ENCODE measurements at regions not wholly inside any gene's neighbourhood (a gene's known extent, or its start where the extent isn't known, plus 50 kb on each side); places are given as distances from the start of the nearest gene placed in this dataset.
"Not testable (repeated sequence)": the region's sequence is repeated elsewhere in the genome, so short reads cannot be mapped to it uniquely, and the experiment has no call there.

GRCh38 chr11:90455347-90455920 is 232.6 kb upstream of the CHORDC1 start:
- FAIRE-seq, result not testable (repeated sequence)

GRCh38 chr11:90453525-90453924 is 230.7 kb upstream of the CHORDC1 start:
- FAIRE-seq, result no peak

GRCh38 chr11:90449606-90450005 is 226.8 kb upstream of the CHORDC1 start:
- FAIRE-seq, result no peak

- FAIRE-seq, result no peak
Observed at GRCh38 chr11:90448256-90448655, 225.4 kb upstream of the CHORDC1 start.

- FAIRE-seq, result no peak
Observed at GRCh38 chr11:90447618-90448017, 224.8 kb upstream of the CHORDC1 start.

GRCh38 chr11:90446207-90446606 is 223.4 kb upstream of the CHORDC1 start:
- no peak for FAIRE-seq

GRCh38 chr11:90438069-90438468 is 215.2 kb upstream of the CHORDC1 start:
- no peak for FAIRE-seq

- no peak for FAIRE-seq
Observed at GRCh38 chr11:90434858-90435257, 212.0 kb upstream of the CHORDC1 start.

GRCh38 chr11:90428836-90429235 is 206.0 kb upstream of the CHORDC1 start:
- no peak for FAIRE-seq

GRCh38 chr11:90426442-90426841 is 203.6 kb upstream of the CHORDC1 start:
- no peak for FAIRE-seq

GRCh38 chr11:90423378-90423777 is 200.5 kb upstream of the CHORDC1 start:
- FAIRE-seq, result no peak

GRCh38 chr11:90422787-90423186 is 199.9 kb upstream of the CHORDC1 start:
- FAIRE-seq, result not testable (repeated sequence)

- FAIRE-seq, result no peak
Observed at GRCh38 chr11:90414221-90414620, 191.4 kb upstream of the CHORDC1 start.

- FAIRE-seq, result no peak
Observed at GRCh38 chr11:90407350-90407749, 184.5 kb upstream of the CHORDC1 start.

GRCh38 chr11:90392692-90393091 is 169.8 kb upstream of the CHORDC1 start:
- FAIRE-seq, result no peak

- FAIRE-seq, result no peak
Observed at GRCh38 chr11:90391756-90392155, 168.9 kb upstream of the CHORDC1 start.

GRCh38 chr11:90380206-90380605 is 157.4 kb upstream of the CHORDC1 start:
- no peak for FAIRE-seq

- peak; percentile 23 for FAIRE-seq
Observed at GRCh38 chr11:90373971-90374370, 151.1 kb upstream of the CHORDC1 start.

- FAIRE-seq, result no peak
Observed at GRCh38 chr11:90364527-90364926, 141.7 kb upstream of the CHORDC1 start.

GRCh38 chr11:90363739-90364138 is 140.9 kb upstream of the CHORDC1 start:
- no peak for FAIRE-seq

- FAIRE-seq, result no peak
Observed at GRCh38 chr11:90355200-90355599, 132.4 kb upstream of the CHORDC1 start.

- FAIRE-seq, result no peak
Observed at GRCh38 chr11:90349731-90350130, 126.9 kb upstream of the CHORDC1 start.

GRCh38 chr11:90344546-90344945 is 121.7 kb upstream of the CHORDC1 start:
- no peak for FAIRE-seq

GRCh38 chr11:90343673-90344072 is 120.8 kb upstream of the CHORDC1 start:
- FAIRE-seq, result no peak

- FAIRE-seq, result no peak
Observed at GRCh38 chr11:90341986-90342385, 119.1 kb upstream of the CHORDC1 start.

- no peak for FAIRE-seq
Observed at GRCh38 chr11:90332415-90332814, 109.6 kb upstream of the CHORDC1 start.

Measured in TTC549 (cell line).